ENCODE measurements at regions not wholly inside any gene's neighbourhood (a gene's known extent, or its start where the extent isn't known, plus 50 kb on each side); places are given as distances from the start of the nearest gene placed in this dataset.

DNA sequence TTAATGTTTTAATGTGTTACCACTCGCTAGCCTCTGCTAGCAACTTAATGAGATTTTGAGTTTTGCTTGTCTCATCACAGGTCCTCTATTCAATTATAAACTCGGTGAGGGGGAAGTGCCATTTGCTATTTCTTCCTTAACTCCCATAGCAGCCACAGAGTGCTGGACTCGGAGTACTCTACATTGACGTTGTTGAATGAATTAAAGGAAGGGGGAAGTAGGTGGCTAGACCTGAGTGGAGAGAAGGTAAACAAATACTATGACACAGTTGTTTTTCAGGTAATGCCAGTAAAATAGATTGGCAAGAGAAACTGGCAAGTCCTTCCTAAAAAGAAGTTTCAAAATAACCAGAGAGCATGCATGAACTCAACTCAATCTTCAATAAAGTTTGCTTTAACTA lies 339.3 kb downstream of the HRH4 start:
- POLR2A ChIA-PET, result no interaction called here
- H3K9ac ChIP-seq (ENCODE audit: low read length), result no peak overlapping the region

GRCh38 chr18:24801001-24801400 lies 340.6 kb downstream of the HRH4 start:
- POLR2A ChIA-PET, result no interaction called here
- no peak overlapping the region for H2AFZ ChIP-seq (ENCODE audit: insufficient read depth, low read depth, low read length, poor library complexity, severe bottlenecking)
- no peak for TF ChIP-seq EZH2 (IDR thresholded peaks at IDR 0.05; ENCODE audit: borderline replicate concordance, insufficient read depth, low read depth, low read length, poor library complexity, severe bottlenecking)
- TF ChIP-seq CTCF (IDR thresholded peaks at IDR 0.05), result no peak
- no peaks in the 10 kb centered on the region for H3K9me3 ChIP-seq (ENCODE audit: control extremely low read depth in 1 of 3, control insufficient read depth in 2 of 3, insufficient read depth in 1 of 3, low read length in 2 of 3)
- no peak overlapping the region for H3K4me2 ChIP-seq (replicated peaks; ENCODE audit: low read depth, low read length, poor library complexity, severe bottlenecking)
- CTCF ChIA-PET, result no interaction called here
- H3K4me1 Mint-ChIP-seq, result no peaks in the 10 kb centered on the region
- H3K4me3 Mint-ChIP-seq, result no peak overlapping the region
- H3K4me3 ChIP-seq (ENCODE audit: control extremely low read depth in 1 of 5, extremely low read depth in 1 of 5, insufficient read depth in 1 of 5, low read depth in 2 of 5, low read length in 4 of 5), result no peak overlapping the region
- H3K27me3 ChIP-seq (replicated peaks in 1 of 4; ENCODE audit: control extremely low read depth in 1 of 4, control insufficient read depth in 3 of 4, insufficient read depth in 4 of 4, low read length in 3 of 4), result no peaks in the 10 kb centered on the region
- intact Hi-C loops (cut with micrococcal nuclease), result no loop called here
- DNase-seq (no peak), ATAC-seq (ENCODE audit: low read depth) (no peak)
- WGBS (ENCODE audit: insufficient coverage), result no CpG with 5 or more reads among the region's 1 CpG
- no peak overlapping the region for H3K27ac ChIP-seq (ENCODE audit: low read length in 2 of 2)
- no peaks in the 10 kb centered on the region for H3K9me3 Mint-ChIP-seq (ENCODE audit: insufficient read depth)
- H3K79me2 ChIP-seq (ENCODE audit: control insufficient read depth, insufficient read depth, low read length), result no peaks in the 10 kb centered on the region
- H3K9ac ChIP-seq (ENCODE audit: low read length), result no peak overlapping the region
- H3K4me1 ChIP-seq (ENCODE audit: control insufficient read depth in 2 of 2, insufficient read depth in 2 of 2, low read length in 2 of 2), result no peaks in the 10 kb centered on the region
- peaks cover 17% of the 10 kb centered on the region for H3K27me3 Mint-ChIP-seq
- no peaks in the 10 kb centered on the region for H4K20me1 ChIP-seq (ENCODE audit: control insufficient read depth, insufficient read depth, low read length, poor library complexity, severe bottlenecking)
- no peaks in the 10 kb centered on the region for H3K36me3 ChIP-seq (replicated peaks in 1 of 2; ENCODE audit: control extremely low read depth in 1 of 2, control insufficient read depth in 1 of 2, extremely low read depth in 1 of 2, insufficient read depth in 2 of 2, low read length in 1 of 2)
- no peak overlapping the region for H3K27ac Mint-ChIP-seq

More for the DNA sequence above, 339.3 kb downstream of the HRH4 start:
- Histone ChIP-seq H4K20me1 (ENCODE audit: control insufficient read depth, insufficient read depth, low read length, poor library complexity, severe bottlenecking) (no peaks in the 10 kb centered on the region), H3K4me2 (replicated peaks; ENCODE audit: low read depth, low read length, poor library complexity, severe bottlenecking) (no peak overlapping the region), H3K4me1 (ENCODE audit: control insufficient read depth in 2 of 2, insufficient read depth in 2 of 2, low read length in 2 of 2) (no peaks in the 10 kb centered on the region), H3K27me3 (replicated peaks in 1 of 4; ENCODE audit: control extremely low read depth in 1 of 4, control insufficient read depth in 3 of 4, insufficient read depth in 4 of 4, low read length in 3 of 4) (no peaks in the 10 kb centered on the region), H2AFZ (ENCODE audit: insufficient read depth, low read depth, low read length, poor library complexity, severe bottlenecking) (no peak overlapping the region), H3K27ac (ENCODE audit: low read length in 2 of 2) (no peak overlapping the region), H3K36me3 (replicated peaks in 1 of 2; ENCODE audit: control extremely low read depth in 1 of 2, control insufficient read depth in 1 of 2, extremely low read depth in 1 of 2, insufficient read depth in 2 of 2, low read length in 1 of 2) (no peaks in the 10 kb centered on the region), H3K79me2 (ENCODE audit: control insufficient read depth, insufficient read depth, low read length) (no peaks in the 10 kb centered on the region), H3K4me3 (ENCODE audit: control extremely low read depth in 1 of 5, extremely low read depth in 1 of 5, insufficient read depth in 1 of 5, low read depth in 2 of 5, low read length in 4 of 5) (no peak overlapping the region), H3K9me3 (ENCODE audit: control extremely low read depth in 1 of 3, control insufficient read depth in 2 of 3, insufficient read depth in 1 of 3, low read length in 2 of 3) (no peaks in the 10 kb centered on the region)
- H3K4me1 Mint-ChIP-seq, result no peaks in the 10 kb centered on the region
- no peak overlapping the region for H3K4me3 Mint-ChIP-seq
- CTCF ChIA-PET, result no interaction called here
- intact Hi-C loops (cut with micrococcal nuclease), result no loop called here
- TF ChIP-seq CTCF (IDR thresholded peaks at IDR 0.05) (no peak), EZH2 (IDR thresholded peaks at IDR 0.05; ENCODE audit: borderline replicate concordance, insufficient read depth, low read depth, low read length, poor library complexity, severe bottlenecking) (no peak)
- ATAC-seq (ENCODE audit: low read depth) (no peak), DNase-seq (no peak)
- H3K9me3 Mint-ChIP-seq (ENCODE audit: insufficient read depth), result no peaks in the 10 kb centered on the region
- no peak overlapping the region for H3K27ac Mint-ChIP-seq
- 0% methylated on average over 1 of the region's 4 CpGs for WGBS (ENCODE audit: insufficient coverage)
- peaks cover 17% of the 10 kb centered on the region for H3K27me3 Mint-ChIP-seq

All from B cell (primary cell).